GM21529 (cell line): ENCODE measurements at regions not wholly inside any gene's neighbourhood (a gene's known extent, or its start where the extent isn't known, plus 50 kb on each side); places are given as distances from the start of the nearest gene placed in this dataset.
"Not testable (repeated sequence)": the region's sequence is repeated elsewhere in the genome, so short reads cannot be mapped to it uniquely, and the experiment has no call there.

ENCODE experiments used
- ATAC-seq: cut with Tn5 transposase; IDR thresholded peaks from one replicate; pipeline ENCODE4 v1.9.1; 2021; ENCODE audit not compliant: unreplicated experiment

DNA sequence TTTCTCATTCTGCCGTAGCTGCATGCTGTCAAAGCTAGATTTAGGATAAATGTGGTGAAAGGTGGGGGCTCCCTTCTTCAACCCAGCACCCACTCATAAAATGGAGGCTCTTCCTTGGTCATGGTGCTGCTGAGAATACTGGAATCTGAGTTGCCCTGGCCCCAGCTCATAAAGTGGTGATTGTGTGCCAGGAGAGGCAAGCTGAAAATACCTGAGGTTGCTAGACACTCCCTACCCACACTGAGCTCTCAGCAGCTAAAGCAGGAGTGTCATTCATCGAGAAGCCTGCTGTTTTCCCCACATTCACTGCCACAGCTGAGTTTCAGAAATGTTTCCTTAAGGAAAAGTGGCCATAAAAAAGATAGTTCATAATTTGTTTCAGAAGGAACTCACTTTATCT, 297.1 kb upstream of the RBMS1 start:
- ATAC-seq, result no peak

DNA sequence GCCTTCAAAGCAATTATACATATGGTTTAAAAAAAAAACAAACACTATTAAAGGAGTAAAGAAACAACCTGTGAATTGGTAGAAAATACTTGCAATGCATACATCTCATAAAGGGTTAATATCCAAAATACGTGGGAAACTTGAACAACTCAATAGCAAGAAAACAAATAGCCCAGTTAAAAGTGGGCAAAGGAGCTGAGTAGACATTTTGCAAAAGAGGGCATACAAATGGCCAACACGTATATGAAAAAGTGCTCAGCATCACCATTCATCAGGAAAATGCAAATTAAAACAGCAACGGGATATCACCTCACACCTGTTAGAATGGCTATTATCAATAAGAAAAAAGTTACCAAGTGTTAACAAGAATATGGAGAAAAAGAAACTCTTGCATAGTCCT, 298.3 kb upstream of the RBMS1 start:
- no peak for ATAC-seq

DNA sequence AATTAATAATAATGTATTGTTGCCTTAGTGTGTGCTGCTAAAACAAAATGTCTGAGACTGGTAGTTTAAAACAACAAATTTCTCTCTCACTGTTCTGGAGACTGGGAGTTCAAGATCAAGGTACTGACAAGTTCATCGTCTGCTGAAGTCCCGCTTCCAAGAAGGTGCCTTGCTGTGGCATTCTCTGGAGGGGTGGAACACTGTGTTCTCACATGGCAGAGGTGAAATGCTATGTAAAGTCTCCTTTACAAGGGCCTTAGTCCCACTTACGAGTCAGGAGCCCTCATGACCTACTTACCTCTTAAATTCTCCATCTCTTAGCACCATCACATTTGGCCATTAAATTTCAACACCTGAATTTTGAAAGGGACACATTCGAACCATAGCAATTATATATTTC, 299.2 kb upstream of the RBMS1 start:
- no peak for ATAC-seq

DNA sequence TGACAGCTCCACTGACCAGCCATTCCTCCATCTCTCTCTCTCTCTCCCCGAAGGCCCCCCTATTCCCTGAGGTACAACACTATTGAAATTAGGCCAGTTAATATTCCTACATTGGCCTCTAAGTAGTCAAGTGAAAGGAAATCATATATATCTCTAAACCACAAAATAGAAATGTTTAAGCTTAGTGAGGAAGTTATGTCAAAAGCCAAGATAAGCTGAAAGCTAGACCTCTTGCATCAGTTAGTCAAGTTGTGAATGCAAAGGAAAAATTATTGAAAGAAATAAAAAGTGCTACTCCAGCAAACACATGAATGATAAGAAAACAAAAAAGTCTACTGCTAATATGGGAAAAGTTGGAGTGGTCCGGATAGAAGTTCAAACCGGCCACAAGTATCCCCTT, 301.3 kb upstream of the RBMS1 start:
- no peak for ATAC-seq

DNA sequence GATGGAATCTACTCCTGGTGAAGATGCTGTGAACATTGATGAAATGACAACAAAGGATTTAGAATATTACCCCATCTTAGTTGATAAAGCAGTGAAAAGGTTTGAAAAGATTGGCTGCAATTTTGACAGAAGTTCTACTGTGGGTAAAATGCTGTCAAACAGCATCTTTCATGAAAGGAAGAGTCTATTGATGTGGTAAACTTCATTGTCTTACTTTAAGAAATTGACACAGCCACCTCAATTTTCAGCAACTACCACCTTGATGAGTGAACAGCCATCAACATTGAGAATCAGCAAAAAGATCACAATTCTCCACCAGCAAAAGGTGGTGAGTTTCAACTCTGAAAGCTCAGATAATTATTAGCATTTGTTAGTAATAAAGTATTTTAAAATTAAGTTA, 310.3 kb upstream of the RBMS1 start:
- no peak for ATAC-seq

DNA sequence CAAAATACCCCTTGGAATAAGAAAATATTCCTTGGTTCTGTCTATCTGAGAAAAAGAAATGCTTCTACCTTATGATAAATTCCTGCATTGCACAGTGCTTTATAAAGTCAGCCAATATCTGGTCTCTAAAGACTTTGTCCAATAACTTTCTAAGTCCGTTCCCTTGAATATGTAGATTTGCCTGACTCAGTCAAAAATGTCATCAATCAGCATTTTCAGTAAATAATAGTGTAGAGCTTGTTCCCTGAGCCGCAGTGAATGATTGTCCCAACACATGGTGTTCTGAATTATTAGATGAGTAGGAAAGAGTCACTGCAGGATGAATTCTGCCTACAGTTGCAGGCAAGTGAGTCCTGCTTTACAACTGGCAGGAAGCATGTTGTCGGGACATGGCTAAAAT, 316.8 kb upstream of the RBMS1 start:
- ATAC-seq, result no peak

DNA sequence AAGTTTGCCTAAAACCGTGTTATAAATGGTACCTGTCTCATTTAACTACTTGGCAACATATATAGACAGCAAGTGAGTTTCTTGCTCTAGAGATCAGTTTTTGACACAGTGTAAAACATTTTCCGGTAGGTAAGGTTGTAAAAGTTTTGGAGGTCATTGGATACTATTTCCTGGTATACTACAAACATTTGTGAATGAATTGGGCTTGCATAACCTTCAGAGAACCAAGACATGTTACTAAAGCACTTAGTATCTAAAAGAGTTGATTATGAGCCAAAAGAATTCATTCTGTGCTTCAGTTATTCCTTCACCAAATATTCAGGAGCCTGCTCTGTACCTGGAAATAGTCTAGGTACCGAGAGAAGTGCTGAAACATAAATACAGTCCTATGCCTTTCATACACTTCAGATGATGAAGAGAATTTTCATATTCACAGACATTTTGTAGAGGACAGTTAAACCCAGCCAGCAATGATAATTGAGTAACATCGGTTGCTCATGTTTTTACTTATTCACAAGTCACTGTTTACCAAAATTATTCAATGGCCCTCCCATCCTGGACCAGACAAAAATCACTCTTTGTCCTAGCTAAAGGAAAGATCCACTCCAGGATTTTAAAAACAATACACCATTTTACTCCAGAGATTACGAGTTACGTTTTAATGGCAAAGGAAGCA, 319.4 kb upstream of the RBMS1 start:
- ATAC-seq, result no peak

DNA sequence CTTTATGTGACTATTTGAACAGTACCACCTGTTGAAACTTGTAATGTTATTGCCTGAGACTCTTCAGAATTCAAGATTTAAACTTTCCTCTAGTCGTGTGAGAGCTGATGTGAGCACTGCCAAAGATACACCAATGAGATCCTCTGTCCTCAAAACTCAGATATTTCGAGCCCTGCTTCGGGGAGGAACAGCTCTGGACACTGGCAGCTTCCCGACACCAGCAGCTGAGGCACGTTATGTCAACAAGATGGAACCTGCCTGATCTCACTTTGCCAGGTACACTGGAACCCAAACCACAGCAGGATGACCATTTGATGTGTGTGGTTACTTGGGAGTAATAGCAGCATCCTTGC, 319.9 kb upstream of the RBMS1 start:
- ATAC-seq, result no peak

DNA sequence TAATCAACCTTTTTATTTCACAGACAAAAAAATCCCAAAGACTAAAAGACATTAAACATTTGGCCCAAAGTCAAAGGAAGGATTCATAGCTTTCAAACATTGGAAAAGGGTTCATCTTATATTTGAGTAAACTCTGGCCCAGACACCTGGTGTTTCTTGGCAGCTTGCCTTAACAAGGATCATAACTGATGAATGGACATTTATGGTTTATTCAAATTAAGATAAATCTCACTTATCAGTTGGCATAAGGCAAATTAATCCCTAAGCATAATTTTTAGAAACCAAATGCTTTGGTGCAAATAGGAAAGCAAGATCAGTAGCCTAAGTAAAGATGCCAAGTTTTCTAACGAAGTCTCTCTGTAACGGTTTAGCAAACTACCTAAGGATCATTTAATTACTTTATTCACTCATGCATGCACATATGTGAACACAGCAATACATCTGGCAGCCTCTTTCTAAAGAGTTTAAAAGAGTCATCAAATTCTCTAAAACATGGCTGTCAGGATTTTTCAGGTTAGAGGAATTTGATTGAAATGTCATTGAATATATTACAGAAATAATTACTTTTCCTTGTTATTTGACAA, 323.4 kb upstream of the RBMS1 start:
- ATAC-seq, result no peak

DNA sequence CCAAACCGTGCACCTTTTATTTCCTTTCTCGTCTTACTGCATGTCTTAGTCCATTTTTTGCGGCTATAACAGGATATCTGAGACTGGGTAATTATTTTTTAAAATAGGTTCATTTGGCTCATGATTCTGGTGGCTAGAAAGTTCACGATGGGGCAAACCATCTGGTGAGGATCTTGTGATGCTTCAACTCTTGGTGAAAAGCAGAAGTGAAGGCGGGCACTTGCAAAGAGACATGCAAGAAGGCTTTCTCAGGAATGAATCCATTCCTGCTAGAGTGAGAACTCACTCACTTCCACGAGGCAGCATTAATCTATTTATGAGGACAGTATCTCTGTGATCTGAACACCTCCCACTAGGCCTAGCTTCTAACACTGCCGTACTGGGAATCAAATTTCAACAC, 327.1 kb upstream of the RBMS1 start:
- ATAC-seq, result no peak

DNA sequence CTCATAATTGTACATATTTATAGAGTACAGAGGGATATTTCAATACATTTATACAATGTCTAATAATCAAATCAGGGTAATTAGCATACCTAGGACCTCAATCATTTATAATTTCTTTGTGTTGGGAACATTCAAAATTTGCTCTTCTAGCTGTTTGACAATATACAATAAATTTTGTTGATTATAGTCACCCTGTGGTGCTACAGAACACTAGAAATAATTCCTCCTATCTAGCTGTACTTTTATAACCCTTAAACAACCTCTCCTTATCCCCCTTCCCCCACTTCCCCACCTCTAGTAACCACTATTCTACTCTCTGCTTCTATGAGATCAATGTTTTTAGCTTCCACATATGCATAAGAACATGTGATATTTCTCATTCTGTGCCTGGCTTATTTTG, 328.4 kb upstream of the RBMS1 start:
- no peak for ATAC-seq

DNA sequence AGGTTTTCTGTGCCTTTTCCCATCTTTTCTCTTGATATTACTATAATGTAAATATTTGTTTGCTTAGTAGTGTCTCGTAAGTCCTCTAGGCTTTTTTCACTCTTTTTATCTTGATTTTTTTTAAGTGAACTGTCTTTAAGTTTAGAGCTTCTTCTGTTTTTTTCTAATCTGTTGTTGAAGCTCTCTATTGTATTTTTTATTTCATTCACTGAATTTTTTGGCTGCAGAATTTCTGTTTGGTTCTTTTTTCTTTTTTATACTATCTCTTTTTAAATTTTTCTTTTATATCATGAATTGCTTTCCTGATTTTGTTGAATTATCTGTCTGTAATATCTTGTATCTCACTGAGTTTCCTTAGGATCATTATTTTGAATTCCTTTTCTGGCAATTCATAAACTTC, 331.8 kb upstream of the RBMS1 start:
- no peak for ATAC-seq

DNA sequence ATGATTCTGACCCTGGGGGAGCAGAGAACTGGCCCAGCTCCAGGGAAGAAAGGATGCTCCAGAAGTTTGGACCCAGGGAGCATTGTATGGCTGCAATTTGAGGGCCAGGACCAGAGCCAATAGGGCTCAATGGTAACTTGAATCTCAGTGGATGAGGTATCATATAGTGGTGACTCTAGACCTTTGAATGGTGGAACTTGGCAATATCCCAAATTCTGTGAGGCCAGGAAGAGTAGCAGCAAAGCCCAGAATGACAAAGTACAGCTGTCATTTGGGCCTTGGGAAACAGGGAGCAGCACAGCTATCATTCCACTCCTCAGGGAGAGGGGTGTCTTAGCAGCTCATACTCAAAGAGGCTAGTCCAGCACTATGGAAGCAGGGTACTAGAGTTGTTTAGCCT, 332.9 kb upstream of the RBMS1 start:
- no peak for ATAC-seq

DNA sequence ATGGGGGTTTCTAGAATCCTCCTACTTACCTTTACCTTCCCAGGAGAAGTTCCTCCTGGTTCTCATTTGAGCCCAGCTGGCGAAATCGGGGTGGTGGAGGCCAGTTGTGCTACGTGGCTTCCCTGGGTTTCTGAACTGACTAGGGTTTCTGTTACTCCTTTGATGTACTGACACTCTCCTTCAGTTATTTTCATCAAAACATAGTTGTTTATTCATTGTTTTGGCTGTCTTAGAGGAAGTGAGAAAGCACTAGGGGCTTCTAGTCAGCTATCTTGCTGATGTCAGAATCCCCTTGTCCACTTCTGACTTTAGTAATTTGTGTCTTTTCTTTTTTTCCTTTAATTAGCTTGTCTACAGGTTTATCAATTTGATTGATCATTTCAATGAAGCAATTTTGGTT, 332.2 kb upstream of the TANK start:
- ATAC-seq, result no peak

DNA sequence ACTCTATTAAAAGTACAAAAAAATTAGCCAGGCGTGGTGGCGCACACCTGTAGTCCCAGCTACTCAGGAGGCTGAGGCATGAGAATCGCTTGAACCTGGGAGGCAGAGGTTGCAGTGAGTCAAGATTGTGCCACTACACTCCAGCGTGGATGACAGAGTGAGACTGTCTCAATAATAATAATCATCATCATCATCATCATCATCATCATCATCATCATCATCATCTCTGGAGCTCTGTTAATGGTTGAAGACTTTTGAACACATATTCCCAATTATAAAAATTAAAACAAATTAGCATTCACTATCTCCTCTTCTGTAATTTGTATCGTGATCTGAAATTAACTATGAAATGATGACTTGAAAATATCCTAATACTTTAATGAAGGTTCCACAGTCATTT, 327.8 kb upstream of the TANK start:
- not testable (repeated sequence) for ATAC-seq

DNA sequence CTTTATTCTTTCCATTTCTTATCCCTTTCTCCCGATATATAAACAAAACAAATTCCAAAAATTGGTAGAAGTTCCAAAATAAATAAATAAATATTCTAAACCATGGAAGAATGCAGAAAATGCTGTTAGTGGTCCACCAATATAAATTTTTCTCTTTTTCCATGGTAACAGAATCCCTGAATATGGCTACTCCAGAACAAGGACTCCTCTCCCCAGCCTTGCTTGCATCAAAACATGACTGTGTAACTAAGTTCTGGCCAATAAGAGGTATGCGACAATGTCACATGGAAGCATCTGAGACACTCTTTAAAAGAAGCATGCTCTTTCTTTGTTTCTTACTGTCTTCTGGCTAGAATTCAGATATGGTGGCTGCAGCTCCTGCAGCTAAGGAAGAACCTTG, 325.1 kb upstream of the TANK start:
- ATAC-seq, result no peak

DNA sequence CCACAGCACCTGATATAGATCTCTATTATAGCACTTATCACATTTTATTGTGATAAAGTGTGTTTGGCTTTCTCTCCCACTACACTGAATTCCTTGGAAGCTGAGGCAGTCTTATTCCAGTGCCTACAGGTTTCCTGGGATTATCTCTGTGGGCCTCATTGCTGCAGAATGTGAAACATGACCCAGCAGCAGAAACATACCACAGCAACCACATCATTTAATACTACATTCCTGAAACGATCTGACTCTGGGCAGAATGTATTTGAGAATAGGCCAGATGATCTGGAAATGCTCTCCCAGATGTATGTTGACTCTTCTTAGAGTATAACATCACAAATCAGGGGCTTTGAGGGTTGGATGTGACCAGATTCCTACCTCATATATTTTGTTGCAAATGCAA, 323.5 kb upstream of the TANK start:
- ATAC-seq, result no peak

DNA sequence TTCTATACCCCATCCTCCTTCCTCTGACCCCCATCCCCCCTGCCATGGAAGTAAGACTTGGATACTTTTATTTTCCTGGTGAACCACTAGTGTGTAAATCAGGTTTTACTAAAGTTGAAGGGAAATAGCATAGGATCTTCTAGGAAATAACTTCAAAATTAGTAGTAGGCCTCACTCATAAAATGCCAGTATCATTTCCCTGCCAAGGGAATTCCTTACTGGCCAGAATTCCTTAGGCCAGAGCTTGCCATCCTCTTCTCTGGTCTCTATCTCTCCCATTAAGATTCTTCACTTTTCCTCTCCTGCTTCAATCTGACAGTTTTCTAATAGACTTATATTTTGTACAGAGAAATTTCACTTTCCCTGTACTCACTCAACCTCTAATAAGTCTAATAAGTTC, 322.8 kb upstream of the TANK start:
- ATAC-seq, result no peak

DNA sequence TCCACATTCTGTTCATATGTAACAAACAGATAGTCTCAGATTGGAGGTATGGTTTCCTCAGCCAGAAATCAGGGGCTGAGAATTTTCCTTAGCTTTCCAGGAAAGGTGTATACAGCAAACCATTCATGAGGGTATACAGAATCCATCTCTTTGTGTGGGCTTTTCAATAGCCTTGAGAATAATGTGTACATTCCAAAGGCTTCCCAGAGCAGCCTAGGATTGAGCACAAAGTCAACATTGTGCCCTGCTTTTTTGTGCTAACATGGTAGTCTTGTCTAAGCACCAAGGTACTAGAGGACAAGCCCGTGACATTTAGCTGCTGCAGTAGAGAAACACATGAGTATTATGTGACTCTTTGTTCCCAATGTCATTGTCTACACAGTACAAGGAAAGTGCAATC, 322.1 kb upstream of the TANK start:
- no peak for ATAC-seq

DNA sequence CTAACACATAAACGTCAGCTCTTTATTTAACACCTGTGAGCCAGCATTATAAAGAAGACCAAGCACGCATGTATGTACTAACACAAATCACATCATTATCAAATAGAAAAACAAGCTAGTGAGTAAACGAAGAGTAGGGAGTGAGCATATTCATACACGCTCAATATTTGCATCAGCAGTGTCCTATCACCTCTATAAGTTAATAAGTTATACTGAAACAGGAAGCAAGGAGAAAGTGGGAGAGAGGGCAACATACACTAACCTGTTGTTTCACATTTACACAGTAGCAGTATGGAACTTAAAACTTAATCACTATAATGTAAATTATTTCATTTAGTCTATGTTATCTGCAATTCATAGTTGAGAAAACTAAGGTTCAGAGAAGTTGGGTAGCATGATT, 321.5 kb upstream of the TANK start:
- no peak for ATAC-seq

DNA sequence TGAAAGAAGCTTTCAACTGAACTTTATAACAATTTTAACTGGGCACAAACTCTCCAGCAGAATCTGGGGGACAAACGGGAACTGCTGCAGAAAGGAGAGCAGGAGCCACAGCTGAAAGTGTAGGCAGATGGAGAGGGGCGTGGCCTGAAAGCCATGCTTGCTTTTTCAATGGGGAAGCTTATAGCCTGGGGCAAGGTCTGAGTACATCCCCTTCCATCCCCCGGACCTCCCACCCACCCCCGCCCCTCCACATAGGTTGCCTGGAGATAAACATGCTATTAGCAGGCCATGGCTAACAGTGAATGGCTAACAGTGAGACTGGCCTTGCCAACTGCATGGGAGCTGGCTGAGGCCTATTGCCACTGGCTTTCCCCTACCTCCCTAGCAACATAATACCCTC, 317.9 kb upstream of the TANK start:
- ATAC-seq, result no peak

DNA sequence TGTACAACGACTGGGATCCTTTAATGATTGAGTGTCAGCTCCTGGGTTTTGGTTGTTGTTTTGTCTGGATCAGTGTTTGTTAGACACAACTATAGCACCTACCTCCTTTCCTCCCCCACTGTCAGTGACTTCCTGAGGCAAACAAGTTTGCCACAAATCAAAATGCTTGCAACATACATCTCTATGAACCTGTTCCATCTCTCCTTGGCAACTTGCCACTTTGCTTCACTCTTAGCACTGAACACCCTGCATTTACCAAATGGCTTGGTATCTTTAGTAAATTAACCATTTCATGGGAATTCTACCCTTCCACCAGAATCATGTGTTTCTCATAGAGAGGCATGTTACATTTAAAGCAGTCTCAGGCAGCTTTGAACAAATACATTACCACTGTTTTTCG, 301.1 kb upstream of the TANK start:
- ATAC-seq, result no peak

DNA sequence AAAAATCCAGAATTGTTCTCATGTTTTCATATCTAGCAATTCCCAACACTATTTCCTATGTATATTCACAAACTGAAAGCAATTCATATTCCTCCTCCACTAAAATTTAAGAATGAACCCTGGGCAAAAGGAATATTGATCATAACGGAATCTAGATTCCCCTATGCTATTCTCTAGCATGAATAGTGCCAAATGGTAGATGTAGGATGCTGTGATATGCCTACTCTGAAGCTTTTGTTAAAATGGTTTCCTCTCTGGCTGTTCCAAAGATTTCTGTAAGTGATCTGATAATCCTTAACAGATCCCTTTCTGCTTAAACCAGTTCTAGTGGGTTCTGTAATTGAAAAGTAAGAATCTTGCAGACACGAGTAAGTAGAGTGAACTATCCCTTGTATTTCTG, 298.0 kb upstream of the TANK start:
- no peak for ATAC-seq
